Liver (tissue), 3 donors: ENCODE measurements at regions not wholly inside any gene's neighbourhood (a gene's known extent, or its start where the extent isn't known, plus 50 kb on each side); places are given as distances from the start of the nearest gene placed in this dataset.
A peak's percentile ranks its signal among the peaks of the same experiment; 100 is the strongest.

ENCODE experiments used
- CTCF ChIP-seq: fragments of 150-350 bp; IDR thresholded peaks from 2 replicates; pipeline ENCODE4 v1.5.1; 2017; ENCODE audit warnings: improper control_type of control experiment, low read depth, low read length; ENCODE audit not compliant: missing input control
- MAX ChIP-seq: IDR thresholded peaks from 2 replicates; pipeline ENCODE4 v1.6.1; 2016; ENCODE audit warnings: antibody characterized with exemption
- RAD21 ChIP-seq, 2 donors: IDR thresholded peaks; 2 replicates each; pipeline ENCODE4 v1.6.1; 2016; ENCODE audit warnings: antibody characterized with exemption in 2 of 2, mild to moderate bottlenecking in 2 of 2
- donor health status: healthy.
- donor health status: healthy.

- TF ChIP-seq CTCF = no peak
- TF ChIP-seq RAD21 (IDR thresholded peaks at IDR 0.05) = peak in 1 of 2 donors; percentile 12
- TF ChIP-seq MAX = no peak
Observed at GRCh38 chr16:86303787-86304678, 206.3 kb upstream of the FOXF1 start.
